GM12865 (cell line): ENCODE measurements at regions not wholly inside any gene's neighbourhood (a gene's known extent, or its start where the extent isn't known, plus 50 kb on each side); places are given as distances from the start of the nearest gene placed in this dataset.
"Not testable (repeated sequence)": the region's sequence is repeated elsewhere in the genome, so short reads cannot be mapped to it uniquely, and the experiment has no call there.

Experiments used
- DNase-seq: peaks from one replicate; pipeline ENCODE4 v3.0.0; 2010; ENCODE audit warnings: low read depth
- H3K4me3 ChIP-seq: 2 replicates; pipeline ENCODE4 v1.5.1; 2011; ENCODE audit warnings: mild to moderate bottlenecking, low read depth, low read length, control low read depth
- CTCF ChIP-seq: IDR thresholded peaks from 2 replicates; pipeline ENCODE4 v1.5.1; 2011; ENCODE audit warnings: low read length, control low read depth, low read depth, inconsistent platforms; ENCODE audit not compliant: insufficient read depth; ENCODE audit errors: missing control alignments

- TF ChIP-seq CTCF = no peak
- no peak overlapping the region for H3K4me3 ChIP-seq
- DNase-seq = no peak
Observed at GRCh38 chr20:55417836-55418235, 587.5 kb downstream of the CBLN4 start.

- H3K4me3 ChIP-seq = no peak overlapping the region
- DNase-seq = no peak
- no peak for TF ChIP-seq CTCF
Observed at GRCh38 chr20:55415567-55416142, 589.7 kb downstream of the CBLN4 start.

- DNase-seq, H3K4me3 ChIP-seq: not testable (repeated sequence)
Observed at GRCh38 chr20:55412508-55412907, 592.8 kb downstream of the CBLN4 start.

- TF ChIP-seq CTCF = no peak
- no peak overlapping the region for H3K4me3 ChIP-seq
- DNase-seq = no peak
Observed at GRCh38 chr20:55406891-55407290, 598.4 kb downstream of the CBLN4 start.

- H3K4me3 ChIP-seq = no peak overlapping the region
- DNase-seq = no peak
- no peak for TF ChIP-seq CTCF
Observed at GRCh38 chr20:55394592-55394991, 610.7 kb downstream of the CBLN4 start.

GRCh38 chr20:55390791-55391190 is 614.5 kb downstream of the CBLN4 start:
- H3K4me3 ChIP-seq = no peak overlapping the region
- TF ChIP-seq CTCF = no peak
- no peak for DNase-seq

GRCh38 chr20:55386686-55387085 is 618.6 kb downstream of the CBLN4 start:
- no peak for TF ChIP-seq CTCF
- DNase-seq = no peak

More at GRCh38 chr20:55386686-55387085, 618.6 kb downstream of the CBLN4 start:
- H3K4me3 ChIP-seq = no peak overlapping the region
